HCT116 (cell line): ENCODE measurements at regions not wholly inside any gene's neighbourhood (a gene's known extent, or its start where the extent isn't known, plus 50 kb on each side); places are given as distances from the start of the nearest gene placed in this dataset.

ENCODE experiments used
- ATAC-seq: fragments of 200-7000 bp; cut with Tn5 transposase; 2 replicates; pipeline ENCODE4 v1.9.1; 2020; ENCODE audit warnings: mild to moderate bottlenecking, moderate library complexity
- BruUV-seq: library from RNA; stranded (reverse); fragments of 400-500 nt; replicated peaks from 2 replicates; lab custom pipeline; 2021; lab: Mats Ljungman, UMichigan
- CTCF ChIA-PET: fragments of 300-600 bp; sonication (Branson Sonifier 250); formaldehyde crosslinking; loops from one replicate; lab custom pipeline; 2021; ENCODE audit warnings: antibody characterized with exemption; lab: Charles Lee
- POLR2A ChIA-PET: fragments of 300-600, 350-600 bp; sonication (Branson Sonifier 250); formaldehyde crosslinking; loops from one replicate; lab custom pipeline; 2021; ENCODE audit warnings: antibody characterized with exemption; lab: Charles Lee
- RAD21 ChIA-PET, 2 experiments: fragments of 300-600 bp; sonication (Branson Sonifier 250); formaldehyde crosslinking; loops; one replicate each; lab custom pipeline; 2023; ENCODE audit warnings: low total read pairs in 2 of 2; ENCODE audit not compliant: uncharacterized antibody in 2 of 2, unreplicated experiment in 2 of 2, low non-redundant PET in 1 of 2; lab: Charles Lee
- DNase-seq: peaks from one replicate; pipeline ENCODE4 v3.0.0-alpha.2; 2010; ENCODE audit warnings: low read depth, low spot score
- H2AFZ ChIP-seq: fragments of 200-600 bp; shearing (Covaris generic), sonication (generic); 2 replicates; pipeline ENCODE4 v1.6.1; 2017; ENCODE audit warnings: low read depth, mixed run types, mixed read lengths, antibody characterized with exemption, low read length; ENCODE audit not compliant: poor library complexity, severe bottlenecking
- H3K27ac ChIP-seq: 2 replicates; pipeline ENCODE4 v1.5.1; 2012; ENCODE audit warnings: low read depth, low read length
- H3K27me3 ChIP-seq: fragments of 200-600 bp; sonication (generic); 2 replicates; pipeline ENCODE4 v1.6.1; 2016; ENCODE audit warnings: mixed run types, low read length, mixed read lengths; ENCODE audit not compliant: insufficient read depth
- H3K36me3 ChIP-seq, 2 experiments: fragments of 200-500 bp in 1 of 2; fragments of 200-600 bp in 1 of 2; sonication (Bioruptor generic) in 1 of 2; sonication (generic) in 1 of 2; 2 replicates each; pipeline versions ENCODE4 v1.5.1 to v1.6.1; 2014 to 2016; ENCODE audit warnings: low read length in 2 of 2, inconsistent platforms in 1 of 2, mixed read lengths in 1 of 2, mixed run types in 1 of 2; ENCODE audit not compliant: insufficient read depth in 2 of 2, control insufficient read depth in 1 of 2
- H3K4me1 ChIP-seq, 2 experiments: fragments of 200-600 bp in 1 of 2; sonication (generic) in 1 of 2; 2 replicates each; pipeline versions ENCODE4 v1.5.1 to v1.6.1; 2012 to 2017; ENCODE audit warnings: low read length in 2 of 2, inconsistent platforms in 1 of 2, mild to moderate bottlenecking in 1 of 2, mixed read lengths in 1 of 2, mixed run types in 1 of 2, moderate library complexity in 1 of 2; ENCODE audit not compliant: insufficient read depth in 2 of 2, control insufficient read depth in 1 of 2
- H3K4me2 ChIP-seq: fragments of 200-600 bp; sonication (generic); 2 replicates; pipeline ENCODE4 v1.6.1; 2017; ENCODE audit warnings: mixed run types, low read length, mixed read lengths
- H3K4me3 ChIP-seq, 2 experiments: fragments of 200-600 bp in 1 of 2; sonication (generic) in 1 of 2; replicated peaks in 1 of 2; 2 replicates each; pipeline ENCODE4 v1.5.1; 2011 to 2016; ENCODE audit warnings: low read length in 2 of 2, control low read depth in 1 of 2, low read depth in 1 of 2, mild to moderate bottlenecking in 1 of 2, mixed read lengths in 1 of 2, mixed run types in 1 of 2
- H3K79me2 ChIP-seq: fragments of 200-600 bp; sonication (generic); 2 replicates; pipeline ENCODE4 v1.6.1; 2017; ENCODE audit warnings: mild to moderate bottlenecking, mixed run types, low read length, moderate library complexity, mixed read lengths; ENCODE audit not compliant: insufficient read depth
- H3K9ac ChIP-seq: fragments of 200-600 bp; sonication (generic); 2 replicates; pipeline ENCODE4 v1.6.1; 2016; ENCODE audit warnings: low read length, mixed read lengths
- H3K9me2 ChIP-seq: fragments of 200-600 bp; sonication (generic), shearing (Covaris generic); 2 replicates; pipeline ENCODE4 v1.6.1; 2017; ENCODE audit warnings: mixed run types, mild to moderate bottlenecking, moderate library complexity; ENCODE audit not compliant: insufficient read depth
- H3K9me3 ChIP-seq, 2 experiments: fragments of 200-500 bp in 1 of 2; fragments of 200-600 bp in 1 of 2; sonication (Bioruptor generic) in 1 of 2; sonication (generic) in 1 of 2; 2 replicates each; pipeline ENCODE4 v1.6.1; 2014 to 2017; ENCODE audit warnings: low read length in 2 of 2, mixed read lengths in 2 of 2, inconsistent platforms in 1 of 2, low read depth in 1 of 2, mild to moderate bottlenecking in 1 of 2, mixed run types in 1 of 2, moderate library complexity in 1 of 2; ENCODE audit not compliant: control insufficient read depth in 1 of 2, insufficient read depth in 1 of 2
- H4K20me1 ChIP-seq: fragments of 200-600 bp; sonication (generic), shearing (Covaris generic); 2 replicates; pipeline ENCODE4 v1.6.1; 2017; ENCODE audit warnings: mixed run types, mild to moderate bottlenecking, moderate library complexity; ENCODE audit not compliant: insufficient read depth
- ELF1 ChIP-seq: IDR thresholded peaks from 2 replicates; pipeline ENCODE4 v1.6.1; 2012; ENCODE audit warnings: low read depth, borderline replicate concordance
- EZH2 ChIP-seq: fragments of 200-600 bp; sonication (generic); IDR thresholded peaks from 2 replicates; pipeline ENCODE4 v1.6.1; 2017; ENCODE audit warnings: antibody characterized with exemption, mixed run types
- POLR2A ChIP-seq: IDR thresholded peaks from 2 replicates; pipeline ENCODE4 v1.7.0; 2011; ENCODE audit warnings: borderline replicate concordance; ENCODE audit not compliant: insufficient read depth, insufficient read length; ENCODE audit errors: extremely low read depth
- TCF7L2 ChIP-seq: IDR thresholded peaks from 2 replicates; pipeline ENCODE4 v1.7.0; 2011; ENCODE audit warnings: borderline replicate concordance, inconsistent platforms; ENCODE audit not compliant: insufficient read depth, insufficient read length; ENCODE audit errors: extremely low read depth
- YY1 ChIP-seq: IDR thresholded peaks from 2 replicates; pipeline ENCODE4 v1.6.1; 2011; ENCODE audit warnings: low read length, low read depth, moderate library complexity, mild to moderate bottlenecking; ENCODE audit not compliant: insufficient replicate concordance; ENCODE audit errors: extremely low read depth
- ZFX ChIP-seq: fragments of 450-650 bp; IDR thresholded peaks from 2 replicates; pipeline ENCODE4 v1.6.1; 2017
- intact Hi-C: fragments of 100-400 bp; cut with micrococcal nuclease; formaldehyde crosslinking; loops from 2 replicates; pipeline ENCODE4 v1.10.0; 2022
- TF ChIP-seq, protein P1 (sequence below), 3 experiments: fragments of 200-600 bp in 1 of 3; sonication (generic) in 1 of 3; IDR thresholded peaks in 2 of 3; conservative IDR thresholded peaks in 1 of 3; 2 replicates each; pipeline ENCODE4 v1.5.1; 2012 to 2017; ENCODE audit warnings: low read depth in 2 of 3, low read length in 2 of 3, antibody characterized with exemption in 1 of 3, borderline replicate concordance in 1 of 3, control low read depth in 1 of 3, mild to moderate bottlenecking in 1 of 3, mixed read lengths in 1 of 3, mixed run types in 1 of 3, moderate library complexity in 1 of 3; ENCODE audit not compliant: insufficient read depth in 1 of 3
- TF ChIP-seq, protein P2 (sequence below): IDR thresholded peaks from 2 replicates; pipeline ENCODE4 v1.6.1; 2012; ENCODE audit warnings: low read depth

DNA sequence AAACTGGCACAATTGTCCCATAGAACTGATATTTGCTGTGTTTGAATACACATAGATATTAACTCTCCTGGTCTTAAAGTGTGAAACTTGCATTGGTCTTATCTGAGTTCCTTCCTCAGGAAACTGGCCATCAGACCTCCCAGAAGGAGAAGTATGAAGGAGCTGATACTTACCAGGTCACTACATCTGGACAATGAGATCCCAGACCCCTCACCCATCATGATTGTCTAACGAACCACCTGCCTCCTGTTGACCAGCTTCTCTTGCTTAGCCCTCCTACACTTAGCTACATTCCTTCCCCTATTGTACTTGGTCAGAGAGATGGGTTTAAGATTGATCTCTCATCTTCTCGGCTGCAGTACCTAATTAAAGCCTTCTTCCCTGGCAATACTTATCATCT is 413.3 kb downstream of the KCTD12 start:
- ChIA-PET CTCF (no interaction called here), POLR2A (no interaction called here), RAD21 (no interaction called here)
- H3K27me3 ChIP-seq, result no peaks in the 10 kb centered on the region
- H3K4me2 ChIP-seq, result no peak overlapping the region
- no peak for ATAC-seq
- no peak overlapping the region for H3K9ac ChIP-seq
- no peak for TF ChIP-seq ZFX
- TF ChIP-seq YY1, result no peak
- TF ChIP-seq, protein P1, sequence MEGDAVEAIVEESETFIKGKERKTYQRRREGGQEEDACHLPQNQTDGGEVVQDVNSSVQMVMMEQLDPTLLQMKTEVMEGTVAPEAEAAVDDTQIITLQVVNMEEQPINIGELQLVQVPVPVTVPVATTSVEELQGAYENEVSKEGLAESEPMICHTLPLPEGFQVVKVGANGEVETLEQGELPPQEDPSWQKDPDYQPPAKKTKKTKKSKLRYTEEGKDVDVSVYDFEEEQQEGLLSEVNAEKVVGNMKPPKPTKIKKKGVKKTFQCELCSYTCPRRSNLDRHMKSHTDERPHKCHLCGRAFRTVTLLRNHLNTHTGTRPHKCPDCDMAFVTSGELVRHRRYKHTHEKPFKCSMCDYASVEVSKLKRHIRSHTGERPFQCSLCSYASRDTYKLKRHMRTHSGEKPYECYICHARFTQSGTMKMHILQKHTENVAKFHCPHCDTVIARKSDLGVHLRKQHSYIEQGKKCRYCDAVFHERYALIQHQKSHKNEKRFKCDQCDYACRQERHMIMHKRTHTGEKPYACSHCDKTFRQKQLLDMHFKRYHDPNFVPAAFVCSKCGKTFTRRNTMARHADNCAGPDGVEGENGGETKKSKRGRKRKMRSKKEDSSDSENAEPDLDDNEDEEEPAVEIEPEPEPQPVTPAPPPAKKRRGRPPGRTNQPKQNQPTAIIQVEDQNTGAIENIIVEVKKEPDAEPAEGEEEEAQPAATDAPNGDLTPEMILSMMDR (IDR thresholded peaks at IDR 0.05 in 2 of 3, conservative IDR thresholded peaks at IDR 0.05 in 1 of 3; ENCODE audit: borderline replicate concordance in 1 of 3, insufficient read depth in 1 of 3, low read depth in 2 of 3, low read length in 2 of 3), result no peak
- no peak for TF ChIP-seq POLR2A
- TF ChIP-seq, protein P2, sequence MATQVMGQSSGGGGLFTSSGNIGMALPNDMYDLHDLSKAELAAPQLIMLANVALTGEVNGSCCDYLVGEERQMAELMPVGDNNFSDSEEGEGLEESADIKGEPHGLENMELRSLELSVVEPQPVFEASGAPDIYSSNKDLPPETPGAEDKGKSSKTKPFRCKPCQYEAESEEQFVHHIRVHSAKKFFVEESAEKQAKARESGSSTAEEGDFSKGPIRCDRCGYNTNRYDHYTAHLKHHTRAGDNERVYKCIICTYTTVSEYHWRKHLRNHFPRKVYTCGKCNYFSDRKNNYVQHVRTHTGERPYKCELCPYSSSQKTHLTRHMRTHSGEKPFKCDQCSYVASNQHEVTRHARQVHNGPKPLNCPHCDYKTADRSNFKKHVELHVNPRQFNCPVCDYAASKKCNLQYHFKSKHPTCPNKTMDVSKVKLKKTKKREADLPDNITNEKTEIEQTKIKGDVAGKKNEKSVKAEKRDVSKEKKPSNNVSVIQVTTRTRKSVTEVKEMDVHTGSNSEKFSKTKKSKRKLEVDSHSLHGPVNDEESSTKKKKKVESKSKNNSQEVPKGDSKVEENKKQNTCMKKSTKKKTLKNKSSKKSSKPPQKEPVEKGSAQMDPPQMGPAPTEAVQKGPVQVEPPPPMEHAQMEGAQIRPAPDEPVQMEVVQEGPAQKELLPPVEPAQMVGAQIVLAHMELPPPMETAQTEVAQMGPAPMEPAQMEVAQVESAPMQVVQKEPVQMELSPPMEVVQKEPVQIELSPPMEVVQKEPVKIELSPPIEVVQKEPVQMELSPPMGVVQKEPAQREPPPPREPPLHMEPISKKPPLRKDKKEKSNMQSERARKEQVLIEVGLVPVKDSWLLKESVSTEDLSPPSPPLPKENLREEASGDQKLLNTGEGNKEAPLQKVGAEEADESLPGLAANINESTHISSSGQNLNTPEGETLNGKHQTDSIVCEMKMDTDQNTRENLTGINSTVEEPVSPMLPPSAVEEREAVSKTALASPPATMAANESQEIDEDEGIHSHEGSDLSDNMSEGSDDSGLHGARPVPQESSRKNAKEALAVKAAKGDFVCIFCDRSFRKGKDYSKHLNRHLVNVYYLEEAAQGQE, result no peak
- TF ChIP-seq TCF7L2, result no peak
- no peak for TF ChIP-seq EZH2
- no peak for TF ChIP-seq ELF1
- intact Hi-C loops, result loop anchor here (1.0 to 10.0 kb wide), 8 partner anchors 430 to 1002 kb away; no protein-coding TSS in a partner anchor
- no peaks in the 10 kb centered on the region for H3K4me1 ChIP-seq
- no peak overlapping the region for H3K4me3 ChIP-seq
- H3K36me3 ChIP-seq, result no peaks in the 10 kb centered on the region
- no peaks in the 10 kb centered on the region for H3K9me2 ChIP-seq
- BruUV-seq, result no TSS peak
- H3K9me3 ChIP-seq, result no peaks in the 10 kb centered on the region
- no peak for DNase-seq
- H4K20me1 ChIP-seq, result no peaks in the 10 kb centered on the region
- H2AFZ ChIP-seq, result no peak overlapping the region
- no peaks in the 10 kb centered on the region for H3K79me2 ChIP-seq
- no peak overlapping the region for H3K27ac ChIP-seq
